GM23338 (cell line): ENCODE measurements at regions not wholly inside any gene's neighbourhood (a gene's known extent, or its start where the extent isn't known, plus 50 kb on each side); places are given as distances from the start of the nearest gene placed in this dataset.

ENCODE experiments used
- ATAC-seq: fragments of 200-7000 bp; cut with Tn5 transposase; 3 replicates; pipeline ENCODE4 v1.9.1; 2020
- DNase-seq: peaks from one replicate; pipeline ENCODE4 v3.0.0-alpha.2; 2015; ENCODE audit warnings: low spot score
- H2AFZ ChIP-seq: fragments of 200-600 bp; sonication (generic); 2 replicates; pipeline ENCODE4 v1.8.0; 2016; ENCODE audit warnings: antibody characterized with exemption, mild to moderate bottlenecking, moderate library complexity
- H3F3A ChIP-seq: fragments of 200-600 bp; sonication (generic); replicated peaks from 2 replicates; pipeline ENCODE4 v1.8.0; 2017; ENCODE audit warnings: antibody characterized with exemption, mixed run types, low read depth
- H3K27ac ChIP-seq: fragments of 200-600 bp; sonication (generic); 2 replicates; pipeline ENCODE4 v1.6.1; 2016; ENCODE audit warnings: low read depth
- H3K27me3 ChIP-seq: fragments of 200-600 bp; sonication (generic); 2 replicates; pipeline ENCODE4 v1.8.0; 2016; ENCODE audit warnings: mild to moderate bottlenecking, mixed run types, moderate library complexity; ENCODE audit not compliant: insufficient read depth
- H3K36me3 ChIP-seq: fragments of 200-600 bp; sonication (generic); 2 replicates; pipeline ENCODE4 v1.8.0; 2016; ENCODE audit warnings: mild to moderate bottlenecking; ENCODE audit not compliant: insufficient read depth
- H3K4me1 ChIP-seq: fragments of 200-600 bp; sonication (generic); 2 replicates; pipeline ENCODE4 v1.8.0; 2016; ENCODE audit warnings: mild to moderate bottlenecking, moderate library complexity; ENCODE audit not compliant: insufficient read depth
- H3K4me2 ChIP-seq: fragments of 200-600 bp; sonication (generic); 2 replicates; pipeline ENCODE4 v1.7.1; 2017; ENCODE audit warnings: mixed run types
- H3K4me3 ChIP-seq: fragments of 200-600 bp; sonication (generic); 2 replicates; pipeline ENCODE4 v1.6.1; 2016; ENCODE audit warnings: mixed run types
- H3K79me2 ChIP-seq: fragments of 200-600 bp; sonication (generic); replicated peaks from 2 replicates; pipeline ENCODE4 v1.8.0; 2017; ENCODE audit warnings: mild to moderate bottlenecking; ENCODE audit not compliant: insufficient read depth
- H3K9me2 ChIP-seq: fragments of 200-600 bp; sonication (generic); 2 replicates; pipeline ENCODE4 v1.8.0; 2017; ENCODE audit not compliant: insufficient read depth
- H4K20me1 ChIP-seq: fragments of 200-600 bp; sonication (generic); replicated peaks from 2 replicates; pipeline ENCODE4 v1.8.0; 2017; ENCODE audit warnings: mild to moderate bottlenecking; ENCODE audit not compliant: insufficient read depth
- H3K27ac Mint-ChIP-seq: 2 replicates; pipeline ENCODE4 v1.8.0; 2020; ENCODE audit warnings: inconsistent platforms, mild to moderate bottlenecking, moderate library complexity, mixed read lengths
- H3K27me3 Mint-ChIP-seq: 3 replicates; pipeline ENCODE4 v1.8.0; 2022; ENCODE audit warnings: low read depth, mild to moderate bottlenecking, moderate library complexity, mixed read lengths, inconsistent platforms; ENCODE audit not compliant: insufficient read depth, poor library complexity
- H3K36me3 Mint-ChIP-seq: 3 replicates; pipeline ENCODE4 v1.8.0; 2021; ENCODE audit warnings: low read depth, mild to moderate bottlenecking, inconsistent platforms, moderate library complexity, mixed read lengths
- H3K4me1 Mint-ChIP-seq: 3 replicates; pipeline ENCODE4 v1.8.0; 2020; ENCODE audit warnings: mild to moderate bottlenecking, inconsistent platforms, mixed read lengths
- H3K4me3 Mint-ChIP-seq: 3 replicates; pipeline ENCODE4 v1.8.0; 2021; ENCODE audit warnings: moderate library complexity, mild to moderate bottlenecking, inconsistent platforms, mixed read lengths
- H3K9me3 Mint-ChIP-seq: 3 replicates; pipeline ENCODE4 v1.8.0; 2020; ENCODE audit warnings: moderate library complexity, mild to moderate bottlenecking, inconsistent platforms, mixed read lengths
- CREB1 ChIP-seq: fragments of 250-450 bp; sonication (Bioruptor Pico); IDR thresholded peaks from 2 replicates; pipeline ENCODE4 v1.5.0; 2020; ENCODE audit warnings: low read depth, mild to moderate bottlenecking, moderate library complexity
- EZH2 ChIP-seq: fragments of 200-600 bp; sonication (generic); IDR thresholded peaks from one replicate; pipeline ENCODE4 v1.8.0; 2017; ENCODE audit warnings: antibody characterized with exemption, mild to moderate bottlenecking, low read depth; ENCODE audit not compliant: unreplicated experiment
- EZH2phosphoT487 ChIP-seq: fragments of 200-600 bp; sonication (generic); IDR thresholded peaks from one replicate; pipeline ENCODE4 v1.8.1; 2018; ENCODE audit warnings: antibody characterized with exemption; ENCODE audit not compliant: unreplicated experiment
- JUNB ChIP-seq: IDR thresholded peaks from one replicate; pipeline ENCODE4 v1.6.1; 2016; ENCODE audit warnings: antibody characterized with exemption; ENCODE audit not compliant: unreplicated experiment
- POLR2AphosphoS5 ChIP-seq: IDR thresholded peaks from 2 replicates; pipeline ENCODE4 v1.6.1; 2016; ENCODE audit warnings: antibody characterized with exemption, low read depth
- STAT1 ChIP-seq: IDR thresholded peaks from one replicate; pipeline ENCODE4 v1.6.1; 2016; ENCODE audit warnings: antibody characterized with exemption; ENCODE audit not compliant: unreplicated experiment
- ZNF114 ChIP-seq: fragments of 250-450 bp; sonication (Bioruptor Pico); IDR thresholded peaks from 2 replicates; pipeline ENCODE4 v1.5.0; 2020; ENCODE audit warnings: mild to moderate bottlenecking, moderate library complexity
- ZNF331 ChIP-seq: fragments of 250-450 bp; sonication (Bioruptor Pico); IDR thresholded peaks from 2 replicates; pipeline ENCODE4 v1.5.0; 2020; ENCODE audit warnings: low read depth, mild to moderate bottlenecking, moderate library complexity
- TF ChIP-seq, protein P1 (sequence below): IDR thresholded peaks from 2 replicates; pipeline ENCODE4 v1.6.1; 2016; ENCODE audit warnings: antibody characterized with exemption
- TF ChIP-seq, protein P2 (sequence below): IDR thresholded peaks from one replicate; pipeline ENCODE4 v1.6.1; 2018; ENCODE audit warnings: antibody characterized with exemption; ENCODE audit not compliant: unreplicated experiment
- TF ChIP-seq, protein P3 (sequence below), 2 experiments: fragments of 200-600 bp in 1 of 2; sonication (generic) in 1 of 2; conservative IDR thresholded peaks; 2 replicates each; pipeline versions ENCODE4 v1.5.1 to v1.6.1; 2016 to 2017; ENCODE audit warnings: antibody characterized with exemption in 2 of 2, low read depth in 2 of 2, mild to moderate bottlenecking in 2 of 2, moderate library complexity in 1 of 2

DNA sequence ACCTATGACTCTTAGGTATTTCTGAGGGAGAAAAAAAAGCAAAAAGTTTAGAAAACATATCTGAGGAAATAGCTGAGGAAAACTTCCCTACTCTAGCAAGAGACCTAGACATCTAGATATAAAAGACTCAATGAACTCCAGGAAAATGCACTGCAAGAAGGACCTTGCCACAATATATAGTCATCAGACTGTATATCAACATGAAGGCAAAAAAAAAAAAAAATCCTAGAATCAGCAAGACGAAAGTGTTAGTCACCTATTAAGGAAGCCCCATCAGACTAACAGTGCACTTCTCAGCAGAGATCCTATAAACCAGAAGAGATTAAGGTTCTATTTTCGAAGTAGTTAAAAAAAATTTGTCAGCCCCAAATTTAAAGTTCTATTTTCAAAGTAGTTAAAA lies 166.2 kb downstream of the TMEM38B start:
- H3K36me3 Mint-ChIP-seq: no peaks in the 10 kb centered on the region
- H3K27me3 Mint-ChIP-seq: peaks cover 5% of the 10 kb centered on the region
- no peaks in the 10 kb centered on the region for H4K20me1 ChIP-seq
- no peak overlapping the region for H2AFZ ChIP-seq
- no peak overlapping the region for H3K4me3 Mint-ChIP-seq
- no peaks in the 10 kb centered on the region for H3F3A ChIP-seq
- no peaks in the 10 kb centered on the region for H3K9me2 ChIP-seq
- H3K36me3 ChIP-seq: no peaks in the 10 kb centered on the region
- ATAC-seq (no peak), DNase-seq (no peak)
- no peak overlapping the region for H3K27ac ChIP-seq
- no peaks in the 10 kb centered on the region for H3K79me2 ChIP-seq
- H3K27ac Mint-ChIP-seq: no peak overlapping the region
- H3K4me1 Mint-ChIP-seq: peaks cover 9% of the 10 kb centered on the region; the same call in 2 of the 3 replicates
- TF ChIP-seq ZNF114: no peak
- no peak for TF ChIP-seq EZH2phosphoT487
- TF ChIP-seq, protein P1, sequence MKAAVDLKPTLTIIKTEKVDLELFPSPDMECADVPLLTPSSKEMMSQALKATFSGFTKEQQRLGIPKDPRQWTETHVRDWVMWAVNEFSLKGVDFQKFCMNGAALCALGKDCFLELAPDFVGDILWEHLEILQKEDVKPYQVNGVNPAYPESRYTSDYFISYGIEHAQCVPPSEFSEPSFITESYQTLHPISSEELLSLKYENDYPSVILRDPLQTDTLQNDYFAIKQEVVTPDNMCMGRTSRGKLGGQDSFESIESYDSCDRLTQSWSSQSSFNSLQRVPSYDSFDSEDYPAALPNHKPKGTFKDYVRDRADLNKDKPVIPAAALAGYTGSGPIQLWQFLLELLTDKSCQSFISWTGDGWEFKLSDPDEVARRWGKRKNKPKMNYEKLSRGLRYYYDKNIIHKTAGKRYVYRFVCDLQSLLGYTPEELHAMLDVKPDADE: no peak
- TF ChIP-seq EZH2: no peak
- TF ChIP-seq, protein P2, sequence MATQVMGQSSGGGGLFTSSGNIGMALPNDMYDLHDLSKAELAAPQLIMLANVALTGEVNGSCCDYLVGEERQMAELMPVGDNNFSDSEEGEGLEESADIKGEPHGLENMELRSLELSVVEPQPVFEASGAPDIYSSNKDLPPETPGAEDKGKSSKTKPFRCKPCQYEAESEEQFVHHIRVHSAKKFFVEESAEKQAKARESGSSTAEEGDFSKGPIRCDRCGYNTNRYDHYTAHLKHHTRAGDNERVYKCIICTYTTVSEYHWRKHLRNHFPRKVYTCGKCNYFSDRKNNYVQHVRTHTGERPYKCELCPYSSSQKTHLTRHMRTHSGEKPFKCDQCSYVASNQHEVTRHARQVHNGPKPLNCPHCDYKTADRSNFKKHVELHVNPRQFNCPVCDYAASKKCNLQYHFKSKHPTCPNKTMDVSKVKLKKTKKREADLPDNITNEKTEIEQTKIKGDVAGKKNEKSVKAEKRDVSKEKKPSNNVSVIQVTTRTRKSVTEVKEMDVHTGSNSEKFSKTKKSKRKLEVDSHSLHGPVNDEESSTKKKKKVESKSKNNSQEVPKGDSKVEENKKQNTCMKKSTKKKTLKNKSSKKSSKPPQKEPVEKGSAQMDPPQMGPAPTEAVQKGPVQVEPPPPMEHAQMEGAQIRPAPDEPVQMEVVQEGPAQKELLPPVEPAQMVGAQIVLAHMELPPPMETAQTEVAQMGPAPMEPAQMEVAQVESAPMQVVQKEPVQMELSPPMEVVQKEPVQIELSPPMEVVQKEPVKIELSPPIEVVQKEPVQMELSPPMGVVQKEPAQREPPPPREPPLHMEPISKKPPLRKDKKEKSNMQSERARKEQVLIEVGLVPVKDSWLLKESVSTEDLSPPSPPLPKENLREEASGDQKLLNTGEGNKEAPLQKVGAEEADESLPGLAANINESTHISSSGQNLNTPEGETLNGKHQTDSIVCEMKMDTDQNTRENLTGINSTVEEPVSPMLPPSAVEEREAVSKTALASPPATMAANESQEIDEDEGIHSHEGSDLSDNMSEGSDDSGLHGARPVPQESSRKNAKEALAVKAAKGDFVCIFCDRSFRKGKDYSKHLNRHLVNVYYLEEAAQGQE: no peak
- TF ChIP-seq JUNB: no peak
- TF ChIP-seq CREB1: no peak
- no peak for TF ChIP-seq STAT1
- no peak for TF ChIP-seq POLR2AphosphoS5
- no peak for TF ChIP-seq ZNF331
- TF ChIP-seq, protein P3, sequence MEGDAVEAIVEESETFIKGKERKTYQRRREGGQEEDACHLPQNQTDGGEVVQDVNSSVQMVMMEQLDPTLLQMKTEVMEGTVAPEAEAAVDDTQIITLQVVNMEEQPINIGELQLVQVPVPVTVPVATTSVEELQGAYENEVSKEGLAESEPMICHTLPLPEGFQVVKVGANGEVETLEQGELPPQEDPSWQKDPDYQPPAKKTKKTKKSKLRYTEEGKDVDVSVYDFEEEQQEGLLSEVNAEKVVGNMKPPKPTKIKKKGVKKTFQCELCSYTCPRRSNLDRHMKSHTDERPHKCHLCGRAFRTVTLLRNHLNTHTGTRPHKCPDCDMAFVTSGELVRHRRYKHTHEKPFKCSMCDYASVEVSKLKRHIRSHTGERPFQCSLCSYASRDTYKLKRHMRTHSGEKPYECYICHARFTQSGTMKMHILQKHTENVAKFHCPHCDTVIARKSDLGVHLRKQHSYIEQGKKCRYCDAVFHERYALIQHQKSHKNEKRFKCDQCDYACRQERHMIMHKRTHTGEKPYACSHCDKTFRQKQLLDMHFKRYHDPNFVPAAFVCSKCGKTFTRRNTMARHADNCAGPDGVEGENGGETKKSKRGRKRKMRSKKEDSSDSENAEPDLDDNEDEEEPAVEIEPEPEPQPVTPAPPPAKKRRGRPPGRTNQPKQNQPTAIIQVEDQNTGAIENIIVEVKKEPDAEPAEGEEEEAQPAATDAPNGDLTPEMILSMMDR (conservative IDR thresholded peaks at IDR 0.05; ENCODE audit: low read depth in 2 of 2): no peak
- H3K9me3 Mint-ChIP-seq: no peaks in the 10 kb centered on the region; the same call in 2 of the 3 replicates
- no peak overlapping the region for H3K4me2 ChIP-seq
- no peaks in the 10 kb centered on the region for H3K27me3 ChIP-seq
- no peak overlapping the region for H3K4me3 ChIP-seq
- H3K4me1 ChIP-seq: no peaks in the 10 kb centered on the region
